KBM-7 (cell line): ENCODE measurements at regions not wholly inside any gene's neighbourhood (a gene's known extent, or its start where the extent isn't known, plus 50 kb on each side); places are given as distances from the start of the nearest gene placed in this dataset.

Source experiments
- DNase-seq: peaks from one replicate; pipeline ENCODE4 v3.0.0-alpha.2; 2015
- in situ Hi-C: fragments of 300-500 bp; cut with MboI; formaldehyde crosslinking; loops from 2 replicates; pipeline ENCODE4 v1.14.3; 2020; ENCODE audit warnings: low sequenced_read_pairs, low pct_unique_long_range_greater_than_20kb, mixed read lengths

DNA sequence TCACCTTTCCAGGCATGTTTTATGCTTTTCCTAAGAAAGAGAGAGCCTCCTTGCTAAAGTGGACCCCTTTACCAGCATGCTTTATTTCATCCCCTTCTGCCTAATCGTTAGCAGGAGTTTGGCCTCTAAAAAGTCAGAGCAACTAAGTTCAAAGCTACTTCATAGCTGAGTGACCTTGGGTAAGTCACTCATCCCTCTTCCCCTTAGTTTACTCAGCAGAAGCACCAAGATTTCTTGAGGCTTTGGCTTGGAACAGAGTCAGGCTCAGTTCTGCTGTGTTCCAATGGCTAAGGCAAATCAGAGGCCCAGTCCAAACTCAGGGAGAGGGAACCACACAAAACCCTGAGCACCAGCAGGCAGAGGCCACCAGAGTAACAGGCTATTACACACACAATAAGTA, 254.9 kb downstream of the TJP1 start:
- in situ Hi-C loops, result no loop called here
- DNase-seq, result no peak

DNA sequence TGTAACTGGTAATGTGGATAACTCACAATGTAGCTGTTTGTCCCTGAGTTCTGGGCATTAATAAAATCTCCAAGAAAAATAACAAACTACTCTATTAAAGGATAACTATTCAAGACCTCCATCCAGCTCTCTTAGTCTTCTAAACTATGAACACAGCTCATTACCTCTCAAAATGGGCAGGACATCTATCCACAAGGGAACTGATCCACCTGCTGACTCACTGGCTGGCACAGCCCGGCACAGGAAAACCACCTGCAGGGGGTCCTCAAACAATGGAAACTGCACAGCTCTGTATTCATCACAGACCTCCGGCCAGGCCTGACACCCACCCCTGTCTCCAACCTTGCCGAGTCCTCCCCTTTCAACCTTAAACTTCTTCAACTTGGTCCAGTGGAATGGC, 255.4 kb downstream of the TJP1 start:
- no peak for DNase-seq
- in situ Hi-C loops, result no loop called here

DNA sequence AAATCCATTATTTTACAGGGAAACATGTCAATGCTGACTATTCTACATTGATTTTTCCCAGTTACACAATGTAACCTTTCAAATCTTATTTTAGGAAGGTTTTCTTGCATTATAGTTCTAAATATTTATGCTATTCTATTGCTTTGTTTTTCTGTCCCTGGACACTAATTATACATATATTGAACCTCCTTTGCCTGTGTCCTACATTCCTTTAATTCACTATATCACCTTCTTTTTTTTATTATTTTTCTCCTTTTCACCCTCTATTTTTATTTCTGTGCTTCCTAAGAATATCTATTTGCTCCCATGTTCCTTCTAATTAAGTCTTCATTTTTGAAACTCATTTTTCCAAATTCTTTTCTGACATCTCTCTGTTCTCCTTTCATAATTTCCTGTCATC, 259.2 kb downstream of the TJP1 start:
- DNase-seq, result no peak
- in situ Hi-C loops, result no loop called here

DNA sequence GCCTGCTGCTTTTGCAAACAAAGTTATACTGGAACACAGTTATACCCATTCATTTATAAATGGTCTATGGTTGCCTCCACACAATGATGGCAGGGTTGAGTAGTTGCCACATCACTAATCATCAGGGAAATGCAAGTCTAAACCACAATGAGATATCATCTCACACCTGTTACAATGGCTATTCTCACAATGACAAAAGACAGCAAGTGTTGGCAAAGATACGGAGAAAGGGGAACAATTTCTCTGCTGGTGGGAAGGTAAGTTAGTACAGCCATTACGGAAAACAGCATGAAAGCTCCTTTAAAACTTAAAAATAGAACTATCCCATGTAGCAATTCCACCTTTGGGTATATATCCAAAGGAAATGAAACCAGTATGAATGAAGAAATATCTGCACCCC, 261.4 kb downstream of the TJP1 start:
- no peak for DNase-seq
- in situ Hi-C loops, result no loop called here

DNA sequence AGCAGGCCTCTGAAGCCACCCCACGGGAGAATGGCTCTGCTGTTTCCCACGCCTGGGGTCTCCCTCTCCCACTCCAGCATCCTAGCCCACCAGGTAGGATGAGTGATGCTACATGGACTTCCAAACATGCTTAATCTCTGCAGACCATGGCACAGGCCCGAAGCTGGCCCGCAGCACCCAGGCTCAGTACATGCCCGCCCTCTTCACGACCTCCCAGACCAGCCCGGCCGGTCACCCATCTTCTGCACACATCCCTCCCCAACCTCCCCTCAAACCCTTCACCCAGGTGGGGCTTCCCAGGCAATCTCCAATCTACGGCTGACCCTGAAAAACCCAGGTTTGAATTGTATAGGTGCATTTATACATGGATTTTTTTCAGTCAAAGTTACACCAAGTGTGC, 264.0 kb downstream of the TJP1 start:
- DNase-seq, result no peak
- in situ Hi-C loops, result no loop called here

DNA sequence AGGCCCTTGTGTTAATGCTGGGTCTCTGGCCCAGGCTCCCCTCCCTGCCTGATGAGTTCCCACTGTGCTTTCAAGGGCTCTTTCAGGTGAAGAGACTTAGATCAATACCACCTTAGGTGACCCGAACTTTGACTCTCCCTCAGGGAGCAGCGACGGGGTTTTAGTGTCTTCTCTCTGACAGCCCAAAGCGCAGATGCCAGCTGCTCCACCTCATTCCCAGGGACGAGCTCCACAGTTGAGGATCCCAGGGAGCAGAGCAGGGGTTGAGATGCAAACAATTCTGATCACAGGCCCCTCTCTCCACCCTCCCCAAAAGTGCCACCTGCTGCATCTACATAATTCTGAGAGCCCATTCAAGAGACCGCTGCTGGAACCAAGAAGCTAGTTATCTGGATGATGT, 265.1 kb downstream of the TJP1 start:
- in situ Hi-C loops, result no loop called here
- DNase-seq, result no peak

DNA sequence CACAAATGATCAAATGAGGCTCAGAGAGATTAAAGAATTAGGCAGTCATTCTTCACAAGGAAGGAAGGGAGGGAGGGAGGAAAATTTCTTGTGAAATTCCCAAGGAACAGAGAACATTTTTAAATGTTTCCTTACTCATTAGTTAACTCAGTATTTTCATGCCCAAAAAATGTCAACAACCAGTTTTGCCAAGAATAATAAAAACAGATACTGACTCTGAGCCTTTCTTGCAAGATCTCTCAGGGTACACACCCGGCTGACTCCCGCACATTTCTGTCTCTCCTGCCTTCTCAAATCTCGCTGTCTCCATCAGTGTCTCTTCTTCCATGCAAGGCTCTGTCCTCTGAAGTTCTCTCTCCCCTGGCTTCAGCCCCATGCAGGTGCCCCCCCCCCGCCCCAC, 265.9 kb downstream of the TJP1 start:
- no peak for DNase-seq

DNA sequence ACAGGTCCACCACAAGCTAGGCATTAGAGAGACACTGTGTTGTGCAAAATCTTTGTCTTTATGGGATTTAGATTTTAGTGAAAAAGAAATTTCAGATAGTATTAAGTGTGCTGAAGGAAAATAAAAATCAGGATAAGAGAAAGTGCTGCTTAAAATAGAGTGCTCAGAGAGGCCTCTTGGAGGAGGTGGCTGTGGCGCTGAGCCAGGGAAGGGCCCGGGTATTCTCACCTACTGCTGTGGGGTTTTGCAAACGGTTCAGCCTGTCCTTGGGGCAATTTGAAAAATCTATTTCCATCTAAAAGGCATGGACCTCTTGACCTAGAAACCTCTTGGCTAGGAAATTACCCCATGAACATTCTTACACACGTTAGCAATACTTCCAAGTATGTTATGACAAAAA, 267.7 kb downstream of the TJP1 start:
- in situ Hi-C loops, result no loop called here

More for the DNA sequence above, 265.9 kb downstream of the TJP1 start:
- in situ Hi-C loops, result no loop called here

DNA sequence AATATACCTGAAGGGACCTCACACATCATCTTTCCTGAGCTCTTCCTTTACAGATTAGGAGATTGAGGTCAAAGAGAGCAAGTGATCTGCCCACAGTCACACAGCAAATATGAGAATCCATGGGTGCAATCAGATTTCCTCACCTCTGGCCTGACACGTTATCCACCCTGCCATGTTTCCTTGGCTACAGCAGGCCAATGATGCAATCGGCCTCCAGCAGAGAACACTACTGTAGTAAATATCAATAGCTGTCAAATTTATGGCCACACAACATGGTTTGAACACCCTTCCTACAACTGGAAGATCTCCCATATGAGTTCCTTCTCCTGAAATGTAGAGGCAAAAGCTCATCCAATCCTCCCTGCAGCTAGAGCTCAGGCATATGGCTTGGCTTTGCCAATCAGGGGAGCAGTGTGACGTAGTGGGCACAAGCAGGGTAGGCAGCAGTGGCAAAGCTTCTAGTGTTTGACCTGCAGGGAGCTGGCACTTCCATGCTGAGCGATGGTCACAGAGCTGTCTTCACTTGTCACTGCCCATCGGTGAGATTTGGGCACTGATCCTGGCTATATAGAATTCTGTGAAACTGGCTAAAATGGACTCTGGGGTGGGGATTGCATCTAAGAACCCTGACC, 271.3 kb downstream of the TJP1 start:
- in situ Hi-C loops, result no loop called here
- DNase-seq, result no peak

More for the DNA sequence above, 267.7 kb downstream of the TJP1 start:
- DNase-seq, result no peak

DNA sequence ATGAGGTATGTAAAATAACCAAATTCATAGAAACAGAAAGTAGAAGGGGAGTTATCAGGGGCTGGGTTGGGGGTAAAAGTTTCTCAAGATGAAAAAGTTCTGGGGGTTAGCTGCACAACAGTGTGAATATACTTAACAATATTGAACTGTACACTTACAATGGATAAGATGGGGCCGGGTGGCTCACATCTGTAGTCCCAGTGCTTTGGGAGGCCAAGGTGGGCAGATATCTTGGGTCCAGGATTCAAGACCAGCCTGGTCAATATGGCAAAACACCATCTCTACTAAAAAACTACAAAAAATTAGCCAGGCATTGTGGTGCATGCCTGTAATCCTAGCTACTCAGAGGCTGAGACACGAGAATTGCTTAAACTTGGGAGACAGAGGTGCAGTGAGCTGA, 274.3 kb downstream of the TJP1 start:
- in situ Hi-C loops, result no loop called here
- DNase-seq, result no peak

DNA sequence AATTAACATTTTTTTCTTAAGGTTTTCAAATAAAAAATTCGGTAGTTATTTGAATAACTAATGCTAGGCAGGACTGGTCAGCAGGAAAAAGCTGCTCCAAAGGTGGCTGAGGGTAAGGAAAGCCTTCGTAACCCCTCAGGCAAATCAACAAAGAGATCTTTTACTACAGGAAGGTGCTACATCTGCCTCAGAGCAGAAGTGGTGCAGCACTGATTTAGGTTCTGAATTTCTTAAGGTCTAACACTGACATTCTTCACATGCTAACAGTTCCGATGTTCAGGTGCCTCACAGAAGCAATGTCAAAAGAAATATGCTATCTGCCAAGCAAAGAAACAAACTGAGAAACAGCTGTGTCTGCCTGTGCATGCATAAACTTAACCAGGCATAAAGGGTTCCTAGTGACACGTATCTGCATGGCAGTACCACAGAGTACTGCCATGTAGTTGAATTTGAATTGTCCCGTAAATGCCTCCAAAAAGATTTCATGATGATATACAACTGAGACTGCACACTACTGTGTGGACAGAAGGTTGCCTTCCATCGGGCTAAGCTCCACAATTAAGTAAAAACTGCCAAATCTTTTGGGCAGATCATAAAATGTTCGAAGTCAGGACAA, 275.0 kb upstream of the NSMCE3 start:
- no peak for DNase-seq
- in situ Hi-C loops, result no loop called here

DNA sequence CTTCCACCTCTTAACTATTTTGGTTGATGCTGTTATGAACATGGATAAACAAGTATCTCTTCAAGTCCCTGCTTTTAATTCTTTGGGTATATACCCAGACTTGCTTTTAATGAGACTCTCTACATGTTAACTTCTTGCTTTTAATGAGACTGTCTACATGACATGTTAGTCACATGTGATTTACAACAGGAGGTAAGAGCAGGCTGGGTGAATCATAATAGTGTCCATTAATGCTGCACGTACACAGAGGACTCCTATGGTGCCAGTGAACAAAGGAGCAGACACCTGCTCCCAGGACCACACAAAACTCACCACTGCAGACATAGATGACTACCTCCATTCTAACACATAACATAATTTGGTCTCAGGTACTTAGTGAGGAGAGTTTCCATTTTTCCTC, 273.4 kb upstream of the NSMCE3 start:
- in situ Hi-C loops, result no loop called here

DNA sequence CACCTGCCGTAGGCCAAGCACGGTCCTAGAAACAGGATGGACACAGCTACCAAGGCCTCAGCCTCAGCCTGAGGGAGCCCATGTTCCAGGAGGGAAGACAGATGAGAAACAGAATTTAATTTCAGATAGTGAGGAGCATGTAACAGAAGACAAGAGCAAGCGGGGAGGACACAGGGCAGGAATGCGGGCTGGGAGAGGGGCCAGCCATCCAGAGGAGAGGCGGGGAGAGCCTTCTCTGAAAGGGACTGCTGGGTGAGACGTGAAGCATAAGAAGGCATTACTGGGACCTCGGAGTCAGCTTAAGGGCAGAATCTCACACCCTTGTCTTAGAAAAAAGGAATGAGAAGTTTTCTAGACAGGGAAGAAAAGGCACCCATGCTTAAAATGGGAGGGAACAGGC, 271.7 kb upstream of the NSMCE3 start:
- in situ Hi-C loops, result no loop called here
- DNase-seq, result no peak

More for the DNA sequence above, 273.4 kb upstream of the NSMCE3 start:
- no peak for DNase-seq

DNA sequence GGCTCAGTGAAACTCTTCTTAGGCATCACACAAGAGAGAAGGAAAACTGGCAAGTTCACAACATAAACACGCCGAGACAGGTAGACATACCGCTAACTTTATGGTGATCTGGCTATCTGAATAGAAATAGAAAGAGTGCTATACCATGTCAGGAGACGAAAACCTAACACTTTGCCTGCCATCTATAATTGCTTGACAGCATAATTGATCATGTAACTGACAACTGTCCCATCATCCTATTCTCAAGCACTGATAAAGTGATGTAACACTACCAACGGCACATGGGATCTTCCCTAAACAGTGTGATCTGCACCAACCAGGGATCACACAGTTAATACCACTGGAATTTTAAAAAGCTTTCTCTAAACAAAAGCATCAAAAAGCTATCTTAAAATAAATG, 270.9 kb upstream of the NSMCE3 start:
- in situ Hi-C loops, result no loop called here
- no peak for DNase-seq

DNA sequence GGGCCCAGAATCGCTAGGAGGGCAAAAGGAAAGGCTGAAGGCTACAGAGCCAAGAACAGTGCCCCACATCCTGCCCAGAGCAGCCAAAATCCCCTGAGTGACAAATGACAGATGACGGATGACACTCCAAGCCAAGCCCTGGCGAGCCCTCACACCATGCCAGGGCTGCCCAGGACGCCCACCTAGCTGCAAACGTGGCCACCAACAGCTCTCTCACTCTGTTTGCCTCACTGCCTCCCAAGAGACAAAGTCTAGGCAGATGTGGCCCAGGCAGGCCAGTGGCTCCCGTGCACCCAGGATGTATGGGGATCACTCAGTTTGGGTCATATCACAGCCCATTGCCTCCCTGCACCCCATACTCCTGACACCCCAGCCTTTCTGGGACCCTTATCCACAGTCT, 270.1 kb upstream of the NSMCE3 start:
- in situ Hi-C loops, result no loop called here

DNA sequence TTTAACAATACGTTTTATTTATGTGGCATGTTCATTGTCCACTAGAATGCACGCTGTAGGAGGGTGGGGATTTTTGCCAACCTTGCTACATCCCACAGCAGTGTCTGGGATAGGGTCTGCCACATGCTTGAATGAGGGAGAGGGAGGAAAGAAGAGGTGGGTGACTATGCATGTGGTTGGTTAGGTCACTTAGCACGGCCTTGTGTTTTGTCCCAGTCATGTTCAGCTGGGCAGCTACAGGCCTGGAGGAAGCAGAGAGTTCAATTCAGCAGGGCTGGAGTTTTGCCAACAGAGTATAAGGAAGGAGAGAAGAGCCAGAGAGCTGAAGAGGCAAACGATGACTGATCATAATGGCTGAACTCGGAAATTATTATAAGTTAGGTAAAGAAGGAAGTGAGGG, 268.4 kb upstream of the NSMCE3 start:
- DNase-seq, result no peak
- in situ Hi-C loops, result no loop called here

More for the DNA sequence above, 270.1 kb upstream of the NSMCE3 start:
- no peak for DNase-seq

DNA sequence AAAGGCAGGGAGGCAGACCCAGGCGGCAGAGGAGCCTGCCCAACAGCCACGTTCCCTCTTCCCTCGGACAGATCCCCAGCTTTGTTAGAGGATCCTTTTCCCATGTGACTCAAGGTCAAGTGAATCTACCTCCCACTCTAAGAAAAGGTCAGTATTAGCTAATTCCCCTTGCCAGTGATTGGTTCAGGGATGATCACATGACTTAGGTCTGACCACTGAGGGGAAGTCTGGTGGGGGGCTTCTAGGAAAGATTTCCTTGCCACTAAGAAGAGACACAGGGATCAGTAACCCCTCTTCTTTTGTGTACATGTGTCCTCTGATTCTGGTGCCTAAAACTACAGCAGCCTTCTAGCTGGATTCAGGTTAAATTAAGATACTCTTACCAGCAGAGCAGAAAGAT, 266.3 kb upstream of the NSMCE3 start:
- in situ Hi-C loops, result no loop called here
- DNase-seq, result no peak

DNA sequence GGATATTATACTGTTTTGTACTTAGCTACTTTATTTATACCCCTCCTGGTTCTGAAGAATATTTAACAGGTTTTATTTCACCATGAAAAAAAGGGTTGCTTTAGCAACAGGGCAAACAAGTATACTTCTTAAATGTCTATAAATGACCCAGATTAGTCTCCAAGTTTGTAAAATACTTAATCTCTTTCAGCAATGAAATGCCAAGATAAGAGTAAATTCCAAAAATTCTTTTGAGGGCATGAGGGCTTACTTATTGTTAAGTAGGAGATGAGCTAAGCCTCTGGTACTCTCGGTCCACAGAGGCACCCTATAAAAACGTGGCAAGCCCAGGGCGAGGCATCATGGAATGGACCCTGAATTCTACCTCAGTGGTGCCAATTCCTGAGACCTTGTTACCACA, 264.8 kb upstream of the NSMCE3 start:
- in situ Hi-C loops, result no loop called here
- DNase-seq, result no peak

DNA sequence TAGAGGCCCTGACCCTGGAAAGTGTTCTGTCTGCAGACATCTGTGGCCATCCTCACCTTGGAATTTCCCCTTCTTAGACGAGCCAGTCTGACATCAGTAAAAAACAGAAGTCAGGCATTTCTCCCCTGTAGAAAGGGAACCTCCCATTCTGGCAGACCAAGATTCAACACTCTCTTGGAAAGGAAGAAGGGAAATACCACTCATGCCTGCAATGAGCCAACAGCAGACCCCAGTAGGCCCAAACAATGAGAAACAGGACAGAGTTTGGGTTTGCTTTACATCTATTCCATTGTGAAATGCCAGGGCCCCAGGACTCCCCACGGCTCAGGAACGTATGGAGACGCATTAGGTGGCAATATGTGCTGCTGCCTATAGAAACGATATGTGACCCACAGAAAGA, 264.0 kb upstream of the NSMCE3 start:
- no peak for DNase-seq

DNA sequence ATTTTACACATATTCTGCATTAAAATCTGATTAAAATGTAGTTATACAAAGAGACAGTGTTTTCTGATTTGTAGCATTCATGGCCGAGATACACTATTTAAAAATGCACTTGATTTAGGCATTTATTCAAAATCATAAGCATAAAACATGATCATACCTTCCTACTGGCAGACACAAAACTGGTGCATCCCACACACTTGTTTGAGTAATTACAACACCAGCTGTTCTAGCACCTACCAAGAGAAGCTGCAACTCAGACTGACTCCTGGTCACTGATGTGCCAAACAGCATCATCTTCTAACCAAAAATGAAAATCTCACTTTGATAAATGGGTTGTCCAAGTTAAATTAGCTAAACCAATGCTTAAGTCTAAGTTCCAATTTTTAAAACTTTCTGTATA, 262.7 kb upstream of the NSMCE3 start:
- in situ Hi-C loops, result no loop called here

More for the DNA sequence above, 264.0 kb upstream of the NSMCE3 start:
- in situ Hi-C loops, result no loop called here

DNA sequence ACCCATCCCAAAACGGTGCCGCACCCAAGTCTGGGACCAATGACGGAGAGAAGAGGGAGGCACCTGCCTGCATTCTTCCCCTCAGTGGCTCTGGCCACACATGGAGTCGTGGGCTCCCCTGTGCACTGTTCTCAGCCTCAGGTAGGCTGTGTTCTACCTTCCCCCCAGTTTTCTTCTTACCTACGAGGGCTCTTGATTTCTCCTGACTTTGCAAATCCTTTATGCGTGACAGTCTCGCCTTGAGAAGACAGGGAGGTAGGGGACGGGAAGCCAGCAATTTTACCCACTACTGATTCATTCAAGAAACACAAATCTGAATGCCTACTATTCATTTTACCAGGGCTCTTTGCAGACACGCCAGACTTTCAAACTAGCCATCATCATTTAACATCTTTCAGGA, 261.3 kb upstream of the NSMCE3 start:
- in situ Hi-C loops, result no loop called here

More for the DNA sequence above, 262.7 kb upstream of the NSMCE3 start:
- DNase-seq, result no peak

More for the DNA sequence above, 261.3 kb upstream of the NSMCE3 start:
- DNase-seq, result no peak
